ENCODE measurements at regions not wholly inside any gene's neighbourhood (a gene's known extent, or its start where the extent isn't known, plus 50 kb on each side); places are given as distances from the start of the nearest gene placed in this dataset.

- no peak for DNase-seq (ENCODE audit: low spot score)
- Histone ChIP-seq H3K36me3 (no peaks in the 10 kb centered on the region), H3K4me1 (peaks cover 3% of the 10 kb centered on the region), H4K20me1 (ENCODE audit: low read depth) (no peaks in the 10 kb centered on the region), H3K27me3 (no peaks in the 10 kb centered on the region), H3K27ac (no peak overlapping the region), H3F3A (ENCODE audit: low read depth) (no peaks in the 10 kb centered on the region), H3K79me2 (ENCODE audit: low read depth) (no peaks in the 10 kb centered on the region), H2AFZ (replicated peaks) (no peak overlapping the region), H3K9ac (no peak overlapping the region), H3K4me2 (no peak overlapping the region), H3K9me3 (ENCODE audit: low read depth) (no peaks in the 10 kb centered on the region), H3K4me3 (no peak overlapping the region)
- H3K36me3 Mint-ChIP-seq, result no peaks in the 10 kb centered on the region
- H3K27me3 Mint-ChIP-seq (ENCODE audit: insufficient read depth, low read depth), result peaks cover 7% of the 10 kb centered on the region
- H3K4me1 Mint-ChIP-seq, result peaks cover 13% of the 10 kb centered on the region
- TF ChIP-seq, protein P1, sequence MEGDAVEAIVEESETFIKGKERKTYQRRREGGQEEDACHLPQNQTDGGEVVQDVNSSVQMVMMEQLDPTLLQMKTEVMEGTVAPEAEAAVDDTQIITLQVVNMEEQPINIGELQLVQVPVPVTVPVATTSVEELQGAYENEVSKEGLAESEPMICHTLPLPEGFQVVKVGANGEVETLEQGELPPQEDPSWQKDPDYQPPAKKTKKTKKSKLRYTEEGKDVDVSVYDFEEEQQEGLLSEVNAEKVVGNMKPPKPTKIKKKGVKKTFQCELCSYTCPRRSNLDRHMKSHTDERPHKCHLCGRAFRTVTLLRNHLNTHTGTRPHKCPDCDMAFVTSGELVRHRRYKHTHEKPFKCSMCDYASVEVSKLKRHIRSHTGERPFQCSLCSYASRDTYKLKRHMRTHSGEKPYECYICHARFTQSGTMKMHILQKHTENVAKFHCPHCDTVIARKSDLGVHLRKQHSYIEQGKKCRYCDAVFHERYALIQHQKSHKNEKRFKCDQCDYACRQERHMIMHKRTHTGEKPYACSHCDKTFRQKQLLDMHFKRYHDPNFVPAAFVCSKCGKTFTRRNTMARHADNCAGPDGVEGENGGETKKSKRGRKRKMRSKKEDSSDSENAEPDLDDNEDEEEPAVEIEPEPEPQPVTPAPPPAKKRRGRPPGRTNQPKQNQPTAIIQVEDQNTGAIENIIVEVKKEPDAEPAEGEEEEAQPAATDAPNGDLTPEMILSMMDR (IDR thresholded peaks at IDR 0.05), result no peak
- TF ChIP-seq EZH2 (IDR thresholded peaks at IDR 0.05) (no peak), EZH2phosphoT487 (IDR thresholded peaks at IDR 0.05) (no peak)
- H3K4me3 Mint-ChIP-seq, result no peak overlapping the region
- peaks cover 5% of the 10 kb centered on the region for H3K9me3 Mint-ChIP-seq
- no peak overlapping the region for H3K27ac Mint-ChIP-seq
Measured at GRCh38 chr13:40313269-40314200, 352.9 kb downstream of the FOXO1 start.

- no peaks in the 10 kb centered on the region for H3K9me3 ChIP-seq (ENCODE audit: low read depth)
- Mint-ChIP-seq H3K27me3 (ENCODE audit: insufficient read depth, low read depth) (peaks cover 6% of the 10 kb centered on the region), H3K36me3 (no peaks in the 10 kb centered on the region), H3K27ac (no peak overlapping the region), H3K4me1 (peaks cover 9% of the 10 kb centered on the region), H3K4me3 (no peak overlapping the region), H3K9me3 (peaks cover 3% of the 10 kb centered on the region)
- H3K4me2 ChIP-seq, result no peak overlapping the region
- no peaks in the 10 kb centered on the region for H3K27me3 ChIP-seq
- no peaks in the 10 kb centered on the region for H4K20me1 ChIP-seq (ENCODE audit: low read depth)
- TF ChIP-seq EZH2 (IDR thresholded peaks at IDR 0.05) (no peak), EZH2phosphoT487 (IDR thresholded peaks at IDR 0.05) (no peak)
- TF ChIP-seq, protein P1 (IDR thresholded peaks at IDR 0.05), result no peak
- no peak overlapping the region for H3K9ac ChIP-seq
- no peak overlapping the region for H3K4me3 ChIP-seq
- H3K36me3 ChIP-seq, result no peaks in the 10 kb centered on the region
- H3K79me2 ChIP-seq (ENCODE audit: low read depth), result no peaks in the 10 kb centered on the region
- no peak overlapping the region for H2AFZ ChIP-seq (replicated peaks)
- H3K27ac ChIP-seq, result no peak overlapping the region
- H3F3A ChIP-seq (ENCODE audit: low read depth), result no peaks in the 10 kb centered on the region
- DNase-seq (ENCODE audit: low spot score), result no peak
- peaks cover 3% of the 10 kb centered on the region for H3K4me1 ChIP-seq
Measured at GRCh38 chr13:40315416-40316064, 350.9 kb downstream of the FOXO1 start.

DNA sequence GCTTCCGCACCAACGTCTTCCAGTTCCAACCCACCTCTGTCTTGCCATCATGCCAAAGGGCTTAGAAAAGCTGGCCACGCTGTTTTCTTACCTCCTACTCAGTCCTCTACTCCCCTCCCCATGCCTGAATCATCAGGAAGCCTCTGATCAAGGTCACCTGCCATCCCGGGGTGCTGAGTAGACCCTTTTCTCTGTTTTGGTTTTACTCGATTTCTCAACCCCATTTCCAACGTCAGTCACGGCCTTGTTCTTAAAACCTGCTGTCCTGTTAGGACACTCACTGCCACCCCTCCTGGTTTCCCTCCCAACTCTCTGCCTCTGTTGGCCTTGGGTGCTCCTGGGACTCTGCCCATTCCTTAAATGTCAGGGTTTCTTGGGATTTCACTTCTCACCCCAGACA, 350.1 kb downstream of the FOXO1 start:
- Histone ChIP-seq H4K20me1 (ENCODE audit: low read depth) (no peaks in the 10 kb centered on the region), H3K4me2 (no peak overlapping the region), H3K4me1 (peaks cover 3% of the 10 kb centered on the region), H3K9me3 (ENCODE audit: low read depth) (no peaks in the 10 kb centered on the region), H3K9ac (no peak overlapping the region), H3K79me2 (ENCODE audit: low read depth) (no peaks in the 10 kb centered on the region), H2AFZ (replicated peaks) (no peak overlapping the region), H3F3A (ENCODE audit: low read depth) (no peaks in the 10 kb centered on the region), H3K27ac (no peak overlapping the region), H3K27me3 (no peaks in the 10 kb centered on the region), H3K4me3 (no peak overlapping the region), H3K36me3 (no peaks in the 10 kb centered on the region)
- Mint-ChIP-seq H3K36me3 (no peaks in the 10 kb centered on the region), H3K27ac (no peak overlapping the region), H3K4me3 (no peak overlapping the region), H3K27me3 (ENCODE audit: insufficient read depth, low read depth) (peaks cover 6% of the 10 kb centered on the region), H3K4me1 (peaks cover 9% of the 10 kb centered on the region), H3K9me3 (peaks cover 3% of the 10 kb centered on the region)
- TF ChIP-seq EZH2 (IDR thresholded peaks at IDR 0.05) (no peak), EZH2phosphoT487 (IDR thresholded peaks at IDR 0.05) (no peak)
- TF ChIP-seq, protein P1 (IDR thresholded peaks at IDR 0.05), result no peak
- DNase-seq (ENCODE audit: low spot score), result no peak
